ENCODE measurements at regions not wholly inside any gene's neighbourhood (a gene's known extent, or its start where the extent isn't known, plus 50 kb on each side); places are given as distances from the start of the nearest gene placed in this dataset.

GRCh38 chr5:54765165-54766028 is 220.0 kb downstream of the ESM1 start:
- no peak for DNase-seq

- no peak for DNase-seq
Measured at GRCh38 chr5:54764102-54765090, 221.0 kb downstream of the ESM1 start.

DNA sequence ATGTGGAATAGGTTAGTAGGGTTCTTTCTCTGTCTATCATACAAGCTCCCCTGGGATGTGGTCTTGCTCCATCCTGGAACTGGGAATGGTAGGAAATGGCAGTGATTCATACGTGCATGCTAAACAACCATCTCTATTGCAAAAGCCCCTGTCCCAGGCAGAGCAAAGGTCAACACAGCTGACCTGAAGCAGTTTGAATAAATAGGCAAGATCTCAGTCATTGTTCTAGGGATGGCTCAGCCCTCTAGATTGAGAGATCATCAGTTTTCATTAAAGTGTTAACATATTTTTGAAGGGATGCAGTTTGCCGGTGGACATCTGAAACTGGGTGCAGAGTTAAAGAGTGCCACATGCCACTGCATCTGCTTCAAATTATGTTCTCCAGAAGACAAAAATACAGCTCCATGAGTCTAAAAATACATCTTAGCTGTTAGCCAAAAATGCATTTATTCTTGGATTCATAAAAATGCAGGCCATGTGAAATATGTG is 224.1 kb downstream of the ESM1 start:
- no peak for DNase-seq

DNA sequence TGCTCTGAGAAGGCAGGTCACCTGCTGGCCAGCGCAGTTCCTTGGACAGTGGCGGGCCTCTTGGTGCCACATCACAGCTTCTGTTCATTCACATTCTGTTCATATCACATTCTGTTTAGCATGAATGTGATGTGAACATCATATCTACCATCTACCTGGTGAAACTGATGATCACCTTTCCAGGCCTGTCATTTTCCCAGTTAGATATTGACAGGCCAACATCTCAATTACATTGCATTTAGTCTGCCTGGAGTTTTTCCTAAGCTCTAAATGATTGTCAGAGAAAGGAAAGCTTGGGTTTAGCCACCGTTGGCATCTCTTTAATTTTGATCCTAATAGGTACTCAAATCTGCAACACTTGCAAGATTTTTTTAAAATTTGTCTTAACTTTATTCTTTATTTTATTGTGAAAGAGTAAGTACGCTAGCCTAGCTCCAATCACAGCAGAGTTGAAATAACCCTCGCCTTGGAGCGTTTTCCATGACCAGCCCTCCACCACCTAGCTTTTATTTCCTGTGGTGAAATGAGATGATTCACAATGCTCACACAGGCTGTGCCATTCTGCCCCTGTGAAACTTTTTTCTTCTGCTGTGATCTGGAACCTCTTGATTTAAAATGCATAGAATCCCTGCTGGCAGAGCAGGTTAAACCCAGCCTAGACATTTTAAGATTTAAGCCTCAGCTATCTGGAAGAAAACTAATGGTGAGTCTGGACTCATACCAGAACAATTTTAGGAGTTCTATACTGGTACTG is 225.0 kb downstream of the ESM1 start:
- no peak for DNase-seq

- DNase-seq, result no peak
Measured at GRCh38 chr5:54758038-54758437, 227.4 kb downstream of the ESM1 start.

DNA sequence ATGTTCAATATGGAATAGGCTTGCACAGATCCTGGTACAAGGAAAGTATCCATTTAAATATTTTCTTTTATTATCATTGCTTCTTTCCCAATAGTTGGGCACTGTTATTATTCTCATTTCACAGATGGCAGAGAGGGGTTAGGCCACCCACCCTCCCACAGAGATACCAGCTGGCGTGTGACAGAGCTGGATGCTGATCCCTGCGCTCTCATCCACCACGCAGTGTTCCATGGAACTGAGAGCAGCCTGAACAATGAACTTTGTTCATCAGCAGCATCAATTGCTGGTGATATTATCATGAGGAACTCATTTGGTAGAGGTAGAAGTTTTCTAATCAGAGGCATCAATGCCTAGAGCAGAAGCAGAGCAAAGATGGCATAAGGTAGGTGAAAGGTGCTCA is 227.9 kb downstream of the ESM1 start:
- DNase-seq, result no peak

- DNase-seq, result no peak
Measured at GRCh38 chr5:54756796-54757402, 228.5 kb downstream of the ESM1 start.

- no peak for DNase-seq
Measured at GRCh38 chr5:54756301-54756700, 229.1 kb downstream of the ESM1 start.

DNA sequence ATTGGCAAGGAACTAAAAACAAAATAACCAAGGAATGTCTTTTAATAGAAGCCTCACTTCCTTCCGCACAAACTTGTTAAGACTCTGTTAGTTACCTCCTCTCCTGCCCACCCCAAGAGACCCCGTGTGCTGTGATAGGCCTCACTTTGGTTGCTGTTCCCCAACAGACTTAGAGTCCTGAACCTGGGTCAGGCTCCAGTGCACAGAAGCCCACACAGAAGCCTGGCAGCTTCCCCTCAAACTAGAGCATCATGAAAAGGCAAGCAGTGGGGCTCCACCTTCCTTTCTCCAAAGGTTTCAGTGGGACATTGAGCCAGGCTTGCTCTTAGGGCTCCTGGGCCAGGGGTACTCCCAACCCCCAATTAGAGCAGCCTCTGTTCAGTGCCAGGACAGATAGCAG is 230.5 kb downstream of the ESM1 start:
- no peak for DNase-seq

- no peak for DNase-seq
Measured at GRCh38 chr5:54754420-54754819, 231.0 kb downstream of the ESM1 start.

DNA sequence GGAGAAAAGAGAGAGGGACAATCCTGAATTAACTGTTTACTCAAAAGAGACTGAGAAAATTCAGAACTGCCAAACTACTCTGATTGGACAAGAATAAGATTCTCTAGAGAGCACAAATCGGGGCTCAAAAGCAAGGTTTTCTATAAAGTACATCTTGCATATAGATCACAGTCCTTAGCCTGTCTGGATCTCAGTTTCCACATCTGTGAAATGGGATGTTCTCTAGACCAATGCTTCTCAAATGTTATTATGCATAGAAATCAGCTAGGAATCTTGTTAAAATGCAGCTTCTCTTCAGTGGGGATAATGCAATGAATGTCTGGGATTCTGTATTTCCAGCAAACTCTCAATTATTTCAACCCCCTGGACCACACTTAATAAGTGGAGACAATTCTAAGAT is 231.6 kb downstream of the ESM1 start:
- no peak for DNase-seq

- DNase-seq, result no peak
Measured at GRCh38 chr5:54753034-54753433, 232.4 kb downstream of the ESM1 start.

DNA sequence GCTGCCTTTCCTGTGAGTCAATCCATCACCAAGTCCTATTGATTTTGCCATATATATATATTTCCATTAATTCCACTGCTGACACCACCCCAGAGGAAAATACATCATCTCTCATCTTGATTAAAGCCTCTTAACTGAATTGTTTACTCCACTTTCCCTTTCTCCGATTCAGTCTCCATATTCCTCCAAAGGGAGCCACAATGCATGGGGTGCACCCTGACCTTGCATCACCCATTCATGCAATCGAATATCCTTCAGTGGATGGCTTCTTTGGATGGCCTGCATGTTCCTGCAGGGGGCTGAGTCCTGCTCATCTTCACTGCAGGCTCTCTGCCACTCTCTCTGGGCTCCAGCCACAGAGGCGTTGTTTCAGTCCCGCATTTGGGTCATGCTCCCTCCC is 231.0 kb downstream of the SNX18 start:
- DNase-seq, result no peak

DNA sequence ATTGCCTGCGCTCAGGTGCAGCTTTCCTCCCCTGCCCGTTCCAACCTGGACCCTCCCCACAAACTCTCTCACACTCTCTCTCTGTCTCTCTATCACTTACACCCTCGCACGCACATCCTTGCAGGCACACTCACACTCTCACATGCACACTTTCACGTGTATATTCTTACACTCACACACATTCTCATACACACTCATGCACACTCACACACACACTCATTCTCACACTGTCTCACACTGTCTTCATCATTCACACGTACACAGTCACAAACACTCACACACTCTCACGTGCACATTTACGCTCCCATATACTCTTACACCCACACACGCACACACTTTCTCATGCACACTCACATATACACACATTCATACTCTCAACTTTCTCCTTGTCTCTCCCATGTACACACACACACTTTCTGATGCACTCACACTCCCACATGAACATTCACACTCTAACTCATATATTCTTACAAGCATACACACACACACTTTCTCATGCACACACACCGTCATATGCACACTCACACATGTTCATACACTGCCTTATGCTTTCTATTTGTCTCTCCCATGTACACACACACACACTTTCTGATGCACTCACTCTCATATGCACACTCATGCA is 229.3 kb downstream of the SNX18 start:
- no peak for DNase-seq

- no peak for DNase-seq
Measured at GRCh38 chr5:54746346-54746745, 228.8 kb downstream of the SNX18 start.

GRCh38 chr5:54745599-54745998 is 228.0 kb downstream of the SNX18 start:
- no peak for DNase-seq

DNA sequence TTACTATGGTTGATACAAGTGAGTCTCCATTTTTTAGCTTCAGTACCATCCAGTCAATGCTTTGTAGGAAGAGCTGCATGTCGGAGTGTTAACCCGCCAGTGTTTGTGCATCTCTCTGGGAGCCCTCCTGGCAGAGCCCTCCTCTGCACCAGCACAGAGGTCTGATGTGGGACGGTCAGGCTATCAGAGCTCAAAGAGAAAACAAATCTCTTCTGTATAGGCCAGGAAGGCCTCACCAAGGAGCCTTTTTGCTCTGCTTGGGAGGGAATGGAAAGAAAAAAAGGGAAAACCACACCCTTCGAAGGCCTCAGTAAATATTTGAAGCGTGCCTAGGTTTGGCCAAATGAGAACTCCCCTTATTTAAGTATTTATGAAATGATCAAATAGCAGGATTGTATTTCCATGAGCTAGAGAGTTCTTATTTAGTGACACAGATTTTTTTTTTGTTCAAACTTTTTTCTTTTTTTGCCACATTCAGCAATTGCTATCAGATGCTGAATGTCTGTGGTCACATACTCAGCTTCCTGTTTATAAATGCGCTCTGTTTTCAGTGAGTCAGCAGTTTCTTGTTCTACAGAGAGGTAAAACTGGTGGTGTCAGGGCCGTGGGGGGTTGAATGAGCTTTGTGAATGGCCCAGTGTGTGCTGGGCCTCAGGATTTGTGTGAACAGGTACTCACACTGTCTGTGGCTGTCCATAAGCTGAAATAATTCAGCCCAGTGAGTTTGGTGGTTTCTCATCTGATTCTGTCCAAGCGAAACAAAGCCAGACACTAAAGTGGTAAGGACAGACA is 226.6 kb downstream of the SNX18 start:
- no peak for DNase-seq

DNA sequence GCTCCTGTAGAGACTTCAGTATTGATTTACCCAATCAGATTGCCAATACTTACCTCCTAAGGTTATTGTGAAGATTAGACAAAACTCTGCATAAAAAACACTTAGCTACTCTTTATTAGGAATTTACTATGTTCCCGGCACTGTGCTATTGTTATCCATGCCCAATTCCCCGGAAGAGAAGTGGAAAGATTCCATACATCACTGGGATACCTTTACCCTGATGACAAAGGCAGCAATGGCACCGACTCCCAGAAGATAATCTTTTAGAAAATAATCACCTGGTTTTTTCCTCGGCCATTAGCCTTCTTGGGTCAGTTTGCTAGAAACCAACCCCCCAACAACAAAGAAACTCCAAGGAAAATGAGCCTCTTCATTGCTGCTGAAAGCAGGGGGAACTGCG is 226.0 kb downstream of the SNX18 start:
- DNase-seq, result no peak

- DNase-seq, result no peak
Measured at GRCh38 chr5:54742417-54742891, 224.9 kb downstream of the SNX18 start.

- DNase-seq, result no peak
Measured at GRCh38 chr5:54741711-54742110, 224.2 kb downstream of the SNX18 start.

GRCh38 chr5:54740141-54740540 is 222.6 kb downstream of the SNX18 start:
- DNase-seq, result no peak

Data from NCI-H1436 treated with DMSO at 0.1 percent for 48 hours (cell line).